ENCODE measurements at regions not wholly inside any gene's neighbourhood (a gene's known extent, or its start where the extent isn't known, plus 50 kb on each side); places are given as distances from the start of the nearest gene placed in this dataset.
"Not testable (repeated sequence)": the region's sequence is repeated elsewhere in the genome, so short reads cannot be mapped to it uniquely, and the experiment has no call there.

GRCh38 chr14:105581551-105582341 lies 55.4 kb downstream of the TMEM121 start:
- Mint-ChIP-seq H3K27ac (no peak overlapping the region), H3K27me3 (ENCODE audit: low read depth) (no peaks in the 10 kb centered on the region), H3K9me3 (no peaks in the 10 kb centered on the region), H3K36me3 (ENCODE audit: low read depth) (no peaks in the 10 kb centered on the region), H3K4me1 (ENCODE audit: low read depth) (no peaks in the 10 kb centered on the region), H3K4me3 (ENCODE audit: low read depth) (no peak overlapping the region)
- intact Hi-C loops (cut with micrococcal nuclease): no loop called here
- no peak for DNase-seq (ENCODE audit: low spot score)

DNA sequence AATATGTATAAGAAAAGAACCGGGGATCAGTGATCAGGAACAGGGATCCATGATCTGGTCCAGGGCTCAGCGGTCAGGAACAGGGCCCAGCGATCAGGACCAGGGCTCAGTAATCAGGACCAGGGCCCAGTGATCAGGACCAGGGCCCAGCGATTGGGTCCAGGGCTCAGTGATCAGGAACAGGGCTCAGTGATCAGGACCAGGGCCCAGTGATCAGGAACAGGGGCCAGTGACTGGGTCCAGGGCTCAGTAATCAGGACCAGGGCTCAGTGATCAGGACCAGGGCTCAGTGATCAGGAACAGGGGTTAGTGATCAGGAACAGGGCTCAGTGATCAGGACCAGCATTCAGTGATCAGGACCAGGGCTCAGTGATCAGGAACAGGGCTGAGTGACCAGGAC lies 56.3 kb downstream of the TMEM121 start:
- DNase-seq (ENCODE audit: low spot score): no peak
- no peak overlapping the region for H3K4me3 Mint-ChIP-seq (ENCODE audit: low read depth)
- intact Hi-C loops (cut with micrococcal nuclease): no loop called here
- no peak overlapping the region for H3K27ac Mint-ChIP-seq
- no peaks in the 10 kb centered on the region for H3K27me3 Mint-ChIP-seq (ENCODE audit: low read depth)
- no peaks in the 10 kb centered on the region for H3K36me3 Mint-ChIP-seq (ENCODE audit: low read depth)
- H3K4me1 Mint-ChIP-seq (ENCODE audit: low read depth): no peaks in the 10 kb centered on the region
- H3K9me3 Mint-ChIP-seq: no peaks in the 10 kb centered on the region

- intact Hi-C loops (cut with micrococcal nuclease); H3K36me3 Mint-ChIP-seq (ENCODE audit: low read depth); H3K4me1 Mint-ChIP-seq (ENCODE audit: low read depth); H3K27ac Mint-ChIP-seq; DNase-seq (ENCODE audit: low spot score); H3K9me3 Mint-ChIP-seq; H3K27me3 Mint-ChIP-seq (ENCODE audit: low read depth); H3K4me3 Mint-ChIP-seq (ENCODE audit: low read depth): not testable (repeated sequence)
These were observed 57.5 kb downstream of the TMEM121 start for GRCh38 chr14:105583914-105584313.

GRCh38 chr14:105585290-105585689 lies 58.9 kb downstream of the TMEM121 start:
- H3K27ac Mint-ChIP-seq; DNase-seq (ENCODE audit: low spot score); H3K9me3 Mint-ChIP-seq; H3K4me3 Mint-ChIP-seq (ENCODE audit: low read depth); intact Hi-C loops (cut with micrococcal nuclease); H3K27me3 Mint-ChIP-seq (ENCODE audit: low read depth); H3K36me3 Mint-ChIP-seq (ENCODE audit: low read depth); H3K4me1 Mint-ChIP-seq (ENCODE audit: low read depth): not testable (repeated sequence)

GRCh38 chr14:105585722-105586121 lies 59.3 kb downstream of the TMEM121 start:
- H3K27ac Mint-ChIP-seq; H3K4me3 Mint-ChIP-seq (ENCODE audit: low read depth); H3K4me1 Mint-ChIP-seq (ENCODE audit: low read depth); intact Hi-C loops (cut with micrococcal nuclease); H3K27me3 Mint-ChIP-seq (ENCODE audit: low read depth); H3K36me3 Mint-ChIP-seq (ENCODE audit: low read depth); H3K9me3 Mint-ChIP-seq; DNase-seq (ENCODE audit: low spot score): not testable (repeated sequence)

- H3K27ac Mint-ChIP-seq; H3K36me3 Mint-ChIP-seq (ENCODE audit: low read depth); H3K9me3 Mint-ChIP-seq; H3K4me3 Mint-ChIP-seq (ENCODE audit: low read depth); H3K4me1 Mint-ChIP-seq (ENCODE audit: low read depth); H3K27me3 Mint-ChIP-seq (ENCODE audit: low read depth); DNase-seq (ENCODE audit: low spot score); intact Hi-C loops (cut with micrococcal nuclease): not testable (repeated sequence)
These were observed 59.9 kb downstream of the TMEM121 start for GRCh38 chr14:105586144-105586872.

- H3K27me3 Mint-ChIP-seq (ENCODE audit: low read depth); H3K4me3 Mint-ChIP-seq (ENCODE audit: low read depth); intact Hi-C loops (cut with micrococcal nuclease); H3K9me3 Mint-ChIP-seq; H3K27ac Mint-ChIP-seq; H3K4me1 Mint-ChIP-seq (ENCODE audit: low read depth); H3K36me3 Mint-ChIP-seq (ENCODE audit: low read depth); DNase-seq (ENCODE audit: low spot score): not testable (repeated sequence)
These were observed 60.7 kb downstream of the TMEM121 start for GRCh38 chr14:105587034-105587433.

- DNase-seq (ENCODE audit: low spot score); H3K36me3 Mint-ChIP-seq (ENCODE audit: low read depth); H3K27me3 Mint-ChIP-seq (ENCODE audit: low read depth); H3K4me1 Mint-ChIP-seq (ENCODE audit: low read depth); H3K27ac Mint-ChIP-seq; H3K4me3 Mint-ChIP-seq (ENCODE audit: low read depth); H3K9me3 Mint-ChIP-seq; intact Hi-C loops (cut with micrococcal nuclease): not testable (repeated sequence)
These were observed 61.3 kb downstream of the TMEM121 start for GRCh38 chr14:105587482-105588235.

DNA sequence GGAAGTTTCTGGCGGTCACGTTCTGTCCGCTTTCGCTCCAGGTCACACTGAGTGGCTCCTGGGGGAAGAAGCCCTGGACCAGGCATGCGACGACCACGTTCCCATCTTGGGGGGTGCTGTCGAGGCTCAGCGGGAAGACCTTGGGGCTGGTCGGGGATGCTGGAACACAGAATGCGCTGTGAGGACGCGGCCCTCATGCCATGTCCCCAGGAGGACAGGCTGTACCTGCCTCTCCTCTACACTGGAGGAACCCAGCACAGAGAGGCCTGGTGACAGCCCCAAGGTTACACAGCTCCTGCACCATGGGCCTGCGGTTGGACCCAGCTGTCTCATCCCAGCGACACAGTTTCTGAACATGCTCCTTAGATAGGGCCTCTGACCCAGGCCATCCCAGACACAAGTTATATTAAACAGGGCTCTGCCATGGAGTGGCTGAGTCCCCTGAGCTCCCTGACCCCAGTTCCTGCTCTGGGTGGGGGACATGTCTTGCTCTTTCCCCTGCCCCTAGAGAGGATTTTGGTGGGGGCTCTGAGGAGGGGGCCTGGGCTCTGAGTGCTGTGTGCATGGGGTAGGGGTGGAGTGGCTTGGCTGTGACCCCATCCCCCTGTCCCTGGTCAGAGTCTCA lies 62.0 kb downstream of the TMEM121 start:
- Mint-ChIP-seq H3K4me1 (ENCODE audit: low read depth) (no peaks in the 10 kb centered on the region), H3K4me3 (ENCODE audit: low read depth) (no peak overlapping the region), H3K27me3 (ENCODE audit: low read depth) (no peaks in the 10 kb centered on the region), H3K27ac (no peak overlapping the region), H3K36me3 (ENCODE audit: low read depth) (no peaks in the 10 kb centered on the region), H3K9me3 (no peaks in the 10 kb centered on the region)
- no peak for DNase-seq (ENCODE audit: low spot score)
- intact Hi-C loops (cut with micrococcal nuclease): no loop called here

DNA sequence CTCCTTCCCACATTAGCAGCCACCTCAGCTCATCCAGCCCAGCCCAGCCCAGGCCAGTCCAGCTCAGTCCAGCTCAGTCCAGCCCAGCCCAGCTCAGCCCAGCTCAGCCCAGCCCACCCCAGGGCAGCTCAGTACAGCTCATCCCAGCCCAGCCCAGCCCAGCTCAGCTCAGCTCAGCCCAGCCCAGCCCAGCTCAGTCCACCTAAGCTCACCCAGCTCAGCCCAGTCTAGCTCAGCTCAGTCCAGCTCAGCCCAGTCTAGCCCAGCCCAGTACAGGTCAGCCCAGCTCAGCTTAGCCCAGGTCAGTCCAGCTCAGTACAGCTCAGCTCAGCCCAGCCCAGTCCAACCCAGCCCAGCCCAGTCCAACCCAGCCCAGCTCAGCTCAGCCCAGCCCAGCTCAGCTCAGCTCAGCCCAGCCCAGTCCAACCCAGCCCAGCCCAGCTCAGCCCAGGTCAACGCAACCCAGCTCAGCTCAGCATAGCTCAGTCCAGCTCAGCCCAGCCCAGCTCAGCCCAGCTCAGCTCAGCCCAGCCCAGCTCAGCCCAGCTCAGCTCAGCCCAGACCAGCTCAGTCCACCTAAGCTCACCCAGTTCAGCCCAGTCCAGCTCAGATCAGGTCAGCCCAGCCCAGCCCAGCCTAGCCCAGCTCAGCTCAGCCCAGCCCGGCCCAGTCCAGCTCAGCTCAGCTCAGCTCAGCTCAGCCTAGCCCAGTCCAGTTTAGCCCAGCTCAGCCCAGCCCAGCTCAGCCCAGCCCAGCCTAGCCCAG lies 63.0 kb downstream of the TMEM121 start:
- Mint-ChIP-seq H3K27me3 (ENCODE audit: low read depth) (no peaks in the 10 kb centered on the region), H3K4me3 (ENCODE audit: low read depth) (no peak overlapping the region), H3K4me1 (ENCODE audit: low read depth) (no peaks in the 10 kb centered on the region), H3K9me3 (no peaks in the 10 kb centered on the region), H3K27ac (no peak overlapping the region), H3K36me3 (ENCODE audit: low read depth) (no peaks in the 10 kb centered on the region)
- intact Hi-C loops (cut with micrococcal nuclease): no loop called here
- DNase-seq (ENCODE audit: low spot score): no peak

DNA sequence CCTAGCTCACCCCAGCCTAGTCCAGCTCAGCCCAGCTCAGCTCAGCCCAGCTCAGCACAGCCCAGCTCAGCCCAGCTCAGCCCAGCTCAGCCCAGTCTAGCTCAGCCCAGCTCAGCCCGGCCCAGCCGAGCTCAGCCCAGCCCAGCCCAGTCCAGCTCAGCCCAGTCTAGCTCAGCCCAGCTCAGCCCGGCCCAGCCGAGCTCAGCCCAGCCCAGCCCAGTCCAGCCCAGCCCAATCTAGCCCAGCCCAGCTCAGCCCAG lies 63.5 kb downstream of the TMEM121 start:
- H3K36me3 Mint-ChIP-seq (ENCODE audit: low read depth); intact Hi-C loops (cut with micrococcal nuclease); H3K4me1 Mint-ChIP-seq (ENCODE audit: low read depth); H3K4me3 Mint-ChIP-seq (ENCODE audit: low read depth); H3K27ac Mint-ChIP-seq; DNase-seq (ENCODE audit: low spot score); H3K27me3 Mint-ChIP-seq (ENCODE audit: low read depth); H3K9me3 Mint-ChIP-seq: not testable (repeated sequence)

GRCh38 chr14:105591052-105591451 lies 64.7 kb downstream of the TMEM121 start:
- no peak for DNase-seq (ENCODE audit: low spot score)
- Mint-ChIP-seq H3K9me3 (no peaks in the 10 kb centered on the region), H3K4me3 (ENCODE audit: low read depth) (no peak overlapping the region), H3K36me3 (ENCODE audit: low read depth) (no peaks in the 10 kb centered on the region), H3K27ac (no peak overlapping the region), H3K4me1 (ENCODE audit: low read depth) (no peaks in the 10 kb centered on the region), H3K27me3 (ENCODE audit: low read depth) (no peaks in the 10 kb centered on the region)
- intact Hi-C loops (cut with micrococcal nuclease): no loop called here

Measured in activated T-helper 2 cell treated with anti-CD3 and anti-CD28 coated beads, Interferon-gamma antibody, Interleukin-2, Interleukin-4, amounts not matched to agents 10 μg/mL and 5 μg/mL and 100 μg/mL, durations not matched to agents 14 hours and 24 hours and 36 hours (primary cell).